HG03039 (cell line): ENCODE measurements at regions not wholly inside any gene's neighbourhood (a gene's known extent, or its start where the extent isn't known, plus 50 kb on each side); places are given as distances from the start of the nearest gene placed in this dataset.

Experiments used
- ATAC-seq: cut with Tn5 transposase; IDR thresholded peaks from one replicate; pipeline ENCODE4 v1.9.1; 2021; ENCODE audit warnings: mild to moderate bottlenecking, moderate library complexity; ENCODE audit not compliant: unreplicated experiment

DNA sequence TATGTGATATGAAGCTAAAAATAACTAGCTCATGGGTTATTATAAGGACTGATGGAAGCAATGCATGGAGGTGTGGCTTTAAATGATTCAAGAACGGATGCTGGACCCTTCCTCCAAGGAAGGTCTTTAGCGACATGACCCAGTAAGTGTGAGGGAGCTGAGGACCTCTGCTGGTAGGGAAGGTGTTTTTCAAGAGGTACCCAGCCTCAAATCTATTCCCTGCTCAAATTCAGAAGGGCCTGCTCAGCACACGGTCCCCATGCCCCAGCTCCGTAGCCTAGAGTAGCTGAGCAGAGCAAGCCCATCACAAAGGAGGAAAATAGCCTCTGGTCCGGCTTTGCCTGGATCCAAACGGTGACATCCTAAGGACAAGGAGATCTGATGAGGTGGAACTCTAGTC, 266.2 kb upstream of the IGF1R start:
- no peak for ATAC-seq

DNA sequence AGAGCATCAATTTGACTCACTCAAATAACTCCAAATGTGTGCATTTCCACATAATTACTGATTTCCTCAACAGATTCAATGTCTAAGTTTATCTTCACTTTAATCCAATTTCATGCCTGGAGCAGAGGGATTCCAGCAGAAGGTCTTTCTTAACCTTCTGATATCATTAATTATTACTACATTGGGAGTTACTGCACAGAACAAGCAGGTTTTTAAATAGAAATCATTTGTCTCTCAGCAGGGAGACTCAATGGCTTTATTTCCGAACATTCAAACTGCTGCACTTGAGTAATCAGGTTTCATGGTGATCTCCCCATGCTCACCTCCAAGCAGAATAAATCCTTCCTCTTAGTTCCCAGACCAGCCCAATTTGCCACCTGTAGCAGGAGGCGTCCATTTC, 264.8 kb upstream of the IGF1R start:
- ATAC-seq, result no peak

DNA sequence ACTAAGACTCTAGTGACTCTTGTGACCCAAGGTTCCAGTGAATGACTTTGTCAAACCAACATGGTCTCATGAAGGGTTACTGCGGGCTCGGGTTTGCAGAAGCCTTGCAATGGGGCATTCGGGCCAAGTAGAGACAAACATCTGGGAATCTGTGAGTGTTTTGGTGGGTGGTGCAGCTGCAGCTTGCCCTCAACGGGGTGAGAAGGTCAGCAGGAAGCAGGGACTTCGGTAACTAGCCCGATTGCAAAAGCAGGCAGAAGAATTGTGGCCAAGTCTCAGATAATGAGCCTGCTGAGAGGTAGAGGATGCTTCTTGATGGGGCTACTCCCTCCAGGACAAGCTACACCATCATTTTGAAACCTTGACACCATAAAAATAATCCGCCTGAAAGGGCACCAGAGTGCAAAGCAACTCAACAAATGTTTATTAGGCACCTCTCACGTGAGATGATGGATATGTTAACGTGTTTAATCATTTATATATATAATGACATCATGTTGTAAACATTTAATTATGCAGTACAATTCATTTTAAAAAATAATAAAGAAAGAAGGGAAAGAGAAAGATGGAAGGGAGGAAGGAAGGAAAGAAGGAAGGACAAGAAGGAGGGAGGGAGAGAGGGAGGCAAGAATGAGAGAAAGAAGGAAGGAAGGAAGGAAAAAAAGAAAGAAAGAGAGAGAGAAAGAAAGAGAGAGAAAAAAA, 263.9 kb upstream of the IGF1R start:
- ATAC-seq, result no peak

DNA sequence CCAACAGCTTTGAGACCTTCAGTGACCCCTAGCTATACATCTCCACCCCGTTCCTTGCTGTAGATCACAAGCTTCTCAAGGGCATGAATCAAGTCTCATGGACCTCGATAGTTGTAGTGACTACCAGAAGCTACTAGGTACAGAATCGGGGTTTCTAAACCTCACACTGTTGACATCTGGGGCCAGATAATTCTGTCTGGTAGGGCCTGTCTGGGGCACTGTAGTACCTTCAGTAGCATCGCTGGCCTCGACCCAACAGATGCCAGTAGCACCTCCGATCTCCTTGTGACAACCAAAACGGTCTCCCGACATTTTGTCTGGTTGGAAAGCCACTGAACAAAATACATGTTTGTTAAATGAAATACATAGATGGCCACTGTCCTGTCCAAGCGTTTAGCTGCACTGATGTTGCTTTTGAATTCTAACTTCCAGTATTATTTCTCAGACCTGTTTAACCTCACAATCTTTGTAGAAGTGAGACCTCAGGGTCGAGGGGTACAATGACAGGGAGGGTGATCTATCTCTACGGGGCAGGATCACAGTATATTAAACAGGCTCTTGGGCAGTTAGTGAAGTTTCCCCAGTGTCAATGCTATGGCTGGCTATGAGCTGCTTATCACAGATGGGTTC, 262.5 kb upstream of the IGF1R start:
- ATAC-seq, result no peak

DNA sequence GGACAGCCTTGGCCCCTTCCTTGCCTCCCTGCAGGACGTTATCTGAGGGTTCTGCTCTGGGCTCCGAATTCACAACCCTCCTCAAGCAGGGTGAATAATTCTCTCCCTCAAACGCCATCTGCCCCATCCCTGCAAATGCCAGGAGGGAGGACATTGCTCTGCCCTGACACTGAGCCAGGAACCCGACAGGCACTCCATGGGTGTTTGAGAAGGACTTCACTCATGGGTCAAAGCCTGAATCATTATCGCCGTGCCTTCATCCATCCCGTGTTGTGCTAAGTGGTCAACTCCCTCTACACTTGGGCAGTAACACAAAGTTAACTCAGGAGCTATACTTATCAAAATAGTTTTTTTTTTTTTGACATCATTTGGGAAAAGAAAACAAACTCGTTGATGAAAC, 261.8 kb upstream of the IGF1R start:
- ATAC-seq, result no peak

DNA sequence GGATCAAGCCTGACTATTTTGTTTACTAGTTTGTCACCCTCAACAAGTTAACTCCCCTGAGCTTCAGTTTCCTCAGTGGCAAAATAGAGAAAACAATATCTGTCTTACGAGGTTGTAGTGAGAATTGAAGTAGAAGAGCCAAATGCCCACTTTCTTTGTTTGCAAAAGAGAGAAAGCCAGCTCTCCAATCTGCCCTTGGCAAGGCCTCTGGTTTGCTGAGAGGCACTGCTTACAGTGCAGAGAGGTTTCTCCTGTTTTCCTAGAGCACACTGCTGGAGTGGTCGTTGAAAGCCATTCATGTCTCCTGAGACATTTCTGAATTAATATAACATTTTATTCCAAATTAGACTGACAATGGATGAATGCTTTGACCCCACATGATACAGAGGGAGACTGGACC, 260.5 kb upstream of the IGF1R start:
- ATAC-seq, result no peak

DNA sequence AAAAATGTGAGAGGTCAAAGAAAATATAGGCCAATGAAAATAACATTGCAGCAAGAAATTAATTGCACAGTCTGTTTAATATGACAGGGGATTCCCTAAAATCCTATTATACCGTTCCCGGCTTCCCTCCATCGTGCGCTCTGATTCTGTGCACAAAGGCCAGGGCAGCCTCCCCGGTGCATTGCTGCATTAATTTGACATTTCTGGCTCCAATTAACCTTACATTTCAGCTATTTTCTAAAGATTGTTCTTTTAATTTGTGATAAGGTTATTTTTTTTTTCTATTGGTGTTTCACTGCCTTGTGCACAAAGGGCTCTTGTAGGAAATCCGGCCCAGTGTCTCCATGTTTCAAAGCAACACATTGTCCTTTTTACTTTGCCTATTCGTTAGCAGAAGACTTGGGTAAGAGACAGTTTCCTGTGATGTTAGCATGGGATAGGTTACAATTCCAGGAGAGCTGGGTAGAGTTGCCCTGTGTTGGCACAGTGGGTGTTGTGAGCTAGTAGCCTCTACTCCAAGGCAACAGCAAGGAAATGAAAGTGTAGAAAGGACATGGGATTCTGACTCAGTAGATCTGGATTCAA, 257.3 kb upstream of the IGF1R start:
- no peak for ATAC-seq

DNA sequence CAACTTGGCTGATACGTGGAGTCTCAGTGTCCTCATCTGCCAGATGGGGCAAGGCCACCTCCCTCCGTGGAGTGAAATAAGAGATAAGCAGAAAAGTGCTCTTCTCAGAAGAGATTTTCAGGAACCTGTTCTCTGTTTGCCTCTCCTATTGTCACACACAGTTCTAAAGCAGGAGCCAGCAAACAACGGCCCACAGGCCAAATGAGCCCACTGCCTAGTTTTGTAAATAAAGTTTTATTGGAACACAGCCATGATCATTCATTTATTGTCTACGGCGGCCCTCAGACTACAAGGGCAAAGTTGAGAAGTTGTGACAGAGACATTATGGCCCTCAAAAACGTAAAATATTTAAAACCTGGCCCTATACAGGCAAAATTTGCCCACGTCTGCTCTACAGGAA, 256.8 kb upstream of the IGF1R start:
- ATAC-seq, result no peak

DNA sequence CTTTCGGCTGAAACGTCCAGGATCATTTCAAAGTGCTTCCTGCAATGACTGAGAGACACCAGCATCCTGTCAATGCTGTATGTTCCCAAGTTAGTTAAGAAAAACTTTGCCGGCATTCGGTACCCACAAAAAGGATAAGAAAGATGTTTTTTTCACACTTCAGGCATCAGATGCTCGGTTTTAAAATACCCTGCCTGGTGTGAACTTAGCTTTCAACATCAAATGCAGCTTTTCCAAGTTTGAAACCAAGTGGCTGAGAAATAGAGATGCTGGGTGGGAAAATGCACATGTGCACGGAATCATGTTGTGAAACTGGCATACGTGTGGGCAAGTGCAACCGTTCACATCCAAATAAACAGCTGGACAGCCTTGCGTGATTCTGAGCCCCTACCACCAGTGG, 254.9 kb upstream of the IGF1R start:
- ATAC-seq, result no peak

DNA sequence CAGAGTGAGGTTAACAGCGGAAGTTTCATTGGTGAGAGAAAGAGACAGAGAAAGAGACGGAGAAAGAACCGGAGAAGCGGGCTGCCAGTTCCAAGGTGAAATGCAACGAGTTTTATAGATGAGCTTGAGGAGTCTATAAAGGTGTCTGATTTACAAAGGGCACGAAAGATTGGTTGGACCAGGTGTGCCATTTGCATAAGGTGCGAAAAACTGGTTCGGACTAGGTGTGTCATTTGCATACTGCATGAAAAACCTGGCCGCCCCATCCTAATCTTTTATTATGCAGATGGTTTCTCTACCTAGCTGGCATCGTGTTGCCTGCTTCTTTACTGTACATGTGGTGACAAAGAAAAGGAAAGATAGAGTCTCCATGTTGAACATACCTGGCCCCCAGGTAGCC, 253.8 kb upstream of the IGF1R start:
- ATAC-seq, result no peak

DNA sequence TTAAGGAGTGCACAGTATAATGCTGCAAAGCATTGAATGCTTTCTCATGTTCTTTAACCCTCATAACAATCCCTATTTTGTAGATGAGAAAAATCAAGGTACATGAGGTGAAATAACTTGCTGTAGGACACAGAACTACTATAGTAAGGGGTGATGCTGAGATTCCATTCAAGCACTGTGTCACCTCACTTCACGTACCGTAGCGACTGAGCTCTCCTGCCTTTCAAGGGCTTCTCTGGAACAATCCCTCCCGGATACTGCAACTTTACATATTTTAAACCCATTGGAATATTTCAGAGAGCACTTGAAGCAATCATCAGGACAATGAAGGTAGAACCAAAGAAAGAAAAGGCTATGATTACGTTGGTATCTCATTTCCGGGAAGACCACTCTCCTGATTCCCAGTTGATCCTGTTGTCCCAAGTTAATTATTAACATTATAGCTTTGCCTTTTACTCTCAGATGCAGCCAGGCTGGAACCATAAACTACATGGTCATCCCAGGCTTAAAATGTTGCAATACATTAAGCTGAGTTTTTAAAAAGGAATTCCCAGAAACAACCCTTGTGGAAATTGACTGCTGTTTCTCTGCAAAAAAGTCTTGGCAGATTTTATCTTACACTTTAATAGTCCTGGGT, 252.2 kb upstream of the IGF1R start:
- no peak for ATAC-seq

DNA sequence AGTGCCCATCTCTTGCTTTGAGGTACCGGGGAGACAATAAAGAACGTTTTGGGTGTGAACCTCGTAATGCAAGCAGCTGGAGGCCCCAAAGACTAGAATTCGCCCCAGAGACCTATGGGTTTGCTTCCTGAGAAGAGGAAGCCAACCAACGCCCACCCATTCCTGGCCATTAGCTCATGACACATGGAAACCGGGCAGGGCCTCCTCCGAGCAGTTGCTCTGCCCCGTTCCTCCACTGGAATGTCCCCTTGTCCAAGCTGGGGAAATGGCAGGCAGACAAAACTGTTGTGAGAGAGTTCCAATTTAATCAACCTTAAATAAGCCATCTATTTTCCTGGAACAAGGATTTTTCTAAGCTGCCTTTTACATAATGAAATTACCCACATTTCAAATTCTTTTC, 250.9 kb upstream of the IGF1R start:
- ATAC-seq, result no peak

DNA sequence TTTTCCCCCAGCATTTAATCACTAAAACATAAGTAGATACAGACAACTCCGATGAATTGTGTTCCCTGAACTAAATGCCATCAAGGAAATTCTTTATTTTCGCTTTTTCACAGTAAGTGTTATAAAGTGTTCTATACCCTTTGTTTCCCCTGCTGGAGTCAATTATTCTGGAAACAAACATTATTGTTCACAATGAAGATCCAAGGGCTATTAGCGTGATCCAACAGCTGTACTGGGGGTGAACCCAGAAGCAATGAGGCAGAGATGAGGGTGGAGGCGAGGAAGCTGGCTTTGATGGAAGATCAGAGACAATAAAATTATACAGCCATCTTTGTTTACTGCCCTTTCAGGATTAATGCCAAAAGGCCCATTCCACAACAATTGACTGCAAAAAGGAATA, 250.3 kb upstream of the IGF1R start:
- ATAC-seq, result no peak

DNA sequence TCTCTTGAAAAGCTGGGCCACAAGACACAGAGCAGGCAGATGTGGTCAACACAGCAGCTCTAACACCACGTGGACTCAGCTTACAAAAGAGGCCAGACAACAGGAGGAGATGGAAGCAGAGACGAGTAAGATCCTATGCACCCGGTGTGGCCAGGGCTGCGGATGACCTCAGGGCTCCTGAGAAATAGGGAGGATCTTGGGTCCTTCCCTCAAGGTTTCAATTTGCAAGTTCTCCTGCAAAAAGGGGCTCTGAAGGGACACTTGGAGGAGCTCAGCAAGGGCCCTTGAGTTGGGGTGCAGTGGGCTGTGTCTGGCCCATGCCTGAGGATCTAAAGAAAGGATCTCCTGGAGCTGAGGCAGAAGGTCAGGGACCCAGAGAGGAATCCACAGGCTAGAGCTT, 249.5 kb upstream of the IGF1R start:
- no peak for ATAC-seq

DNA sequence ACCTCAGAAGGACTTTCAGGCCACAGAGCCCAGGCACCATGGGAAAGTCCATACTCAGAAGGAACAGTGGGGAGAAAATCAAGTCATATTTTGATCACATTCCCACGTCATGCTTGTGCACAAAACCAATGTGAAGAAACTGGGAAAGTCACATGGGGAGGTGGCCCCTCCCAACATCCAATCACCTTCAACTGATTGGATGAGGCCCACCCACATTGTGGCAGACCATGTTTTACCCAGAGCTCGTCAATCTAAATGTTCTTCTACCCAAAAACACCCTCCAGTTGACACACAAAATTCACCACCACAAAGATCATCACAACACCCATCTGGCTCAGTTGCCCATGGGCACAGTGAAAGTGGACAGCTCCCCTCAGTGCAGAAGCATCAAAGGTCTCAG, 248.2 kb upstream of the IGF1R start:
- ATAC-seq, result no peak

DNA sequence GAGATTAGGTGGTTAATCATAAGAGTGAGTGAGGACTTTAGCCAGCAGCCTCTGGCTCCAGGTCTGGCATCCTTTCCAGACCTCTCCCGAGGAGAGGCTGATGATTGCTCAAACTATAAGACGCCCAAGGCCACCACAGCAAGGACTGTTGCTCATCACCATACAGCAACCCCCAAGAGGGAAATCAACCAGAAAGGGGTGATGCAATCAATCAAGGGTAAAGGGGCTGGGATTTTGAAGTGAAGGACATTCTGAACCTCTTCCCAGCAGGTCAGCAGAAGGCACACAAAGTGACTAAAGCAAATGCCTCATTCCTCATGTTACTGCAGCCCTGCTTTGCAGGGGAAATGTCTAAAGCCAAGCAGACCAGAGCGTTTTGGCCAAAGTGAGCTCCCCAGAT, 247.3 kb upstream of the IGF1R start:
- ATAC-seq, result no peak

DNA sequence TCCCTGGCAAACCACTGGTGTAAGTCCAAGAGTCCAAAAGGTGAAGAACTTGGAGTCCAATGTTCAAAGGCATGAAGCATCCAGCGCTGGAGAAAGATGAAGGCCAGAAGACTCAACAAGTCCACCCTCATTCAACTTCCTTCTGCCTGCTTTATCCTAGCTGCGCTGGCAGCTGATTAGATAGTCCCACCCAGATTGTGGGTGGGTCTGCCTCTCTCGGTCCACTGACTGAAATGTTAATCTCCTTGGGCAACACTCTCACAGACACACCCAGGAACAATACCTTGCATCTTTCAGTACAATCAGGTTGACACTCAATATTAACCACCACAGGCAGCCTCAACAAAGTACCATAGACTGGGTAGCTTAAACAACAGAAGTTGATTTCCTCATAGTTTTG, 245.9 kb upstream of the IGF1R start:
- ATAC-seq, result no peak

DNA sequence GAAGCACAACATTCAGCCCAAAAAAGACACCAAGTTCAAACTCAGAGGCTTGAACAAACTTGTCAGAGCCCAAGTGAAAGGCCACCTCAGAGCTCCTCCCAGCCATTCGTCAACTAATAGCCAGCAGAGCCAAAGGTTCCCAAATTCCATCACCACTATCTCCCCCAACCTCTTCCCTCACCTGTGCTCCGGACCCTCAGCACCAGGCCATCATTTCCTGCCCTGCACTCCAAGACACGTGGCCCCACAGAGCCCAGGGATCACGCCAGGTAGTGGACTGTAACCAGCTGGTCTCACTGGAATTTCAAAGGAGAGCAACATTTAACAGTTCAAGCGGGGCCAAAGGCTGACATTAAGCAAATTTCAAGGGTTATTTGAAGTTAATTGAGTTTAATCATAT, 245.2 kb upstream of the IGF1R start:
- ATAC-seq, result no peak

DNA sequence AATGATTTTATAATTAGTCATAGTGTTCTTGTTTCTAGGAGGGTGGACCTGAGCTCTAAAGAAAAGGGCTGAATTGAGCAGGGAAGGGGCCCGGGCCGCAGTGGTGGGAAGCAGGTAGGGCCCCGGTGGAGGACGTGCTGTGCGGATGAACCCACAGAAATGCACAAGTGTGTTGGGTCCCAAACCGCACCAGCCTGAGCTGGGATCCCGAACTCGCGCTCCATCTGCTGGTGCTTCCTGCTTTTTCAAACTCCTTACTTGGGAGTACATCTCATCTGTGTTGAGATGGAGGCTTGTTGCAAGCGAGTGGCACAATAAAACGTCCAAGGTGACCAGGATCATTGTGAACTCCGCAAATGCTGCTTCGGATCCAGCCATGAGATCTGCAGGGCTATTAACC, 244.8 kb upstream of the IGF1R start:
- no peak for ATAC-seq

DNA sequence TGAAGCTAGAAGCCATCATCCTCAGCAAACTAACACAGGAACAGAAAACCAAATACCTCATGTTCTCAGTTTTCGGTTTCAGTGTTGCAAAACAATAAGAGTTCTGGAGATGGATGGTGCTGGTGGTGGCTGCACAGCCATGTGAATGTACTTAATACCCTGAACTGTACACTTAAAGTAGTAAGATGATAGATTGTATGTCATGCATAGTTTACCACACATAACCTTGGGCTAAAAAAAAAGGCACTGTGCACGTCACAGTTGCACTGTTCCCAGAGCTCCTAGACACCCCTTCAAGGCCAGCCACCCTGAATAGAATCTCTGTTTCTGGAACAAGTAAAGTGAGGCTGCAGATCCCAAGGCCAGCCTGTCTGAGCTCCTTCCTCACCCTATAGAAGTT, 243.3 kb upstream of the IGF1R start:
- no peak for ATAC-seq

DNA sequence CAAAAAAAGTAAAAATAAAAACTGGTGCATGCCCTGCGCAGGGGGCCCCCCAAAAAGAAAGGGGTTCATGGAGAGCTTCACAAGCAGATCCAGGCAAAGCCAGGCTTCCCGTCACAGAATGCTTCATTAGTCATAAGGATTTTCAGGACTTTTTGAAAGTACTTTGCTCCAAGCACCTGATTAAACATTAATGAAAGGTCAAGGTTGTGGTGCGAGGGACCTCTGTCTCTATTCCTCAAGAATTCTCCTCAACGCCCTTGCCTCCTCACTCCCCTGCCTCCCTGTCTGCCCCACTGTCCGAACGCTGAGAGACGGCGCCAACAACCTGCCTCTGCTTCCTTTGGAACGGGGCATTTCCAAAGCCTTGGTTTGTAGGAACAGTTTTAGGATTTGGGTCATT, 240.1 kb upstream of the IGF1R start:
- no peak for ATAC-seq

DNA sequence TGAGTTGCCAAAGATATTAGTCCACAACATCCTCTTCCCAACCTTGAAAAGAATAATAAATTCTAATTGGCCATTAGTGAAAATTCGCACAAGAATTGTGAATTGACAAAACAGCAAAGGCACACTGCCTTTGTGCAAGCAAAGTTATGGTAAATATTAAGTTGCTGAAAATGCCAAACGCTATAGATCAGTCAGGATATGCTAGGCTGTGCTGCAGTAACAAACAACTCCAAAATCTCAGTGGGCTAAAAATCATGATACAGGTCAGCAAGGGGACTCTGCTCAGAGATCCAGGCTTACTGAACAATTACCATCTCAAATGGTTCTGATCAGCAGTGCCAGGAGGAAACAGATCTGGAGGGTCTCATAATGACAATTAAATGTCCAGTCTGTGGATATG, 238.0 kb upstream of the IGF1R start:
- no peak for ATAC-seq
